OCI-LY3 (cell line): ENCODE measurements at regions not wholly inside any gene's neighbourhood (a gene's known extent, or its start where the extent isn't known, plus 50 kb on each side); places are given as distances from the start of the nearest gene placed in this dataset.
A peak's percentile ranks its signal among the peaks of the same experiment; 100 is the strongest.
"Not testable (repeated sequence)": the region's sequence is repeated elsewhere in the genome, so short reads cannot be mapped to it uniquely, and the experiment has no call there.

Experiments
- H2AFZ ChIP-seq: fragments of 200-600, 300-600 bp; shearing (Covaris generic); 2 replicates; pipeline ENCODE4 v1.6.0; 2014; ENCODE audit warnings: antibody characterized with exemption, low read depth, low read length
- H3K27ac ChIP-seq: fragments of 200-600, 300-600 bp; sonication (generic); 2 replicates; pipeline ENCODE4 v1.5.1; 2014; ENCODE audit warnings: mild to moderate bottlenecking, low read length, moderate library complexity, mixed read lengths
- H3K27me3 ChIP-seq: fragments of 200-600, 300-600 bp; sonication (generic); 2 replicates; pipeline ENCODE4 v1.6.1; 2014; ENCODE audit warnings: low read depth, low read length, mixed read lengths
- H3K36me3 ChIP-seq: fragments of 200-600, 300-600 bp; sonication (generic); replicated peaks from 2 replicates; pipeline ENCODE3; 2014; ENCODE audit warnings: low read depth, low read length, mixed read lengths
- H3K4me1 ChIP-seq: fragments of 300-600, 200-600 bp; sonication (generic); 2 replicates; pipeline ENCODE4 v1.6.1; 2014; ENCODE audit warnings: low read length, mixed read lengths
- H3K4me2 ChIP-seq: fragments of 200-600, 300-600 bp; sonication (generic); 2 replicates; pipeline ENCODE4 v1.6.1; 2014; ENCODE audit warnings: low read length, mixed read lengths
- H3K4me3 ChIP-seq: fragments of 300-600, 200-600 bp; sonication (generic); 2 replicates; pipeline ENCODE4 v1.5.1; 2014; ENCODE audit warnings: antibody characterized with exemption, mild to moderate bottlenecking, low read length, moderate library complexity
- H3K79me2 ChIP-seq: fragments of 300-600, 200-600 bp; shearing (Covaris generic); 2 replicates; pipeline ENCODE4 v1.6.1; 2014; ENCODE audit warnings: mild to moderate bottlenecking, low read length, mixed read lengths
- H3K9ac ChIP-seq: fragments of 300-600, 200-600 bp; shearing (Covaris generic); 2 replicates; pipeline ENCODE4 v1.6.0; 2014; ENCODE audit warnings: mild to moderate bottlenecking, low read length, moderate library complexity
- H3K9me3 ChIP-seq: fragments of 200-600, 300-600 bp; shearing (Covaris generic); 2 replicates; pipeline ENCODE4 v1.6.1; 2014; ENCODE audit warnings: low read length, mixed read lengths; ENCODE audit not compliant: insufficient read depth
- H4K20me1 ChIP-seq: fragments of 200-600, 300-600 bp; sonication (generic); 2 replicates; pipeline ENCODE4 v1.6.1; 2016; ENCODE audit warnings: low read length, mixed read lengths; ENCODE audit not compliant: insufficient read depth
- EZH2phosphoT487 ChIP-seq: fragments of 200-600 bp; shearing (Covaris generic); IDR thresholded peaks from 2 replicates; pipeline ENCODE4 v1.6.1; 2018; ENCODE audit warnings: antibody characterized with exemption, mixed run types, low read depth
- TF ChIP-seq, protein P1 (sequence below): fragments of 200-600, 300-600 bp; sonication (generic); IDR thresholded peaks from 2 replicates; pipeline ENCODE4 v1.5.1; 2014; ENCODE audit warnings: antibody characterized with exemption, low read length, low read depth

DNA sequence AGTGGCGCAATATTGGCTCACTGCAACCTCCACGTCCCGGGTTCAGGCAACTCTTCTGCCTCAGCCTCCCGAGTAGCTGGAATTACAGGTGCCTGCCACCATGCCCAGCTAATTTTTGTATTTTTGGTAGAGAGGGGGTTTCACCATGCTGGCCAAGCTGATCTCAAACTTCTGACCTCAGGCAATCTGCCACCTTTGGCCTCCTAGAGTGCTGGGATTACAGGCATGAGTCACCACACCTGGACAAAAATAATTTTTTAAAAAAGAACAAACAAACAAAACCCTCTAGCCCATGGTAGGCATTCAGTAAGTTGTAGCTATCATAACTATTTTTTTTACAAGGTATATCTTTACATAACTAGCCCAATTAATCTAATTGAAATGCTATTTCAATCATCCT lies 73.9 kb upstream of the CAPRIN1 start:
- Histone ChIP-seq H3K79me2 (no peaks in the 10 kb centered on the region), H3K27ac (no peak overlapping the region), H3K4me3 (no peak overlapping the region), H3K9me3 (no peaks in the 10 kb centered on the region), H3K9ac (no peak overlapping the region), H2AFZ (no peak overlapping the region), H3K4me2 (no peak overlapping the region), H4K20me1 (no peaks in the 10 kb centered on the region), H3K27me3 (peaks cover 31% of the 10 kb centered on the region), H3K4me1 (no peaks in the 10 kb centered on the region), H3K36me3 (no peaks in the 10 kb centered on the region)
- no peak for TF ChIP-seq EZH2phosphoT487
- TF ChIP-seq, protein P1, sequence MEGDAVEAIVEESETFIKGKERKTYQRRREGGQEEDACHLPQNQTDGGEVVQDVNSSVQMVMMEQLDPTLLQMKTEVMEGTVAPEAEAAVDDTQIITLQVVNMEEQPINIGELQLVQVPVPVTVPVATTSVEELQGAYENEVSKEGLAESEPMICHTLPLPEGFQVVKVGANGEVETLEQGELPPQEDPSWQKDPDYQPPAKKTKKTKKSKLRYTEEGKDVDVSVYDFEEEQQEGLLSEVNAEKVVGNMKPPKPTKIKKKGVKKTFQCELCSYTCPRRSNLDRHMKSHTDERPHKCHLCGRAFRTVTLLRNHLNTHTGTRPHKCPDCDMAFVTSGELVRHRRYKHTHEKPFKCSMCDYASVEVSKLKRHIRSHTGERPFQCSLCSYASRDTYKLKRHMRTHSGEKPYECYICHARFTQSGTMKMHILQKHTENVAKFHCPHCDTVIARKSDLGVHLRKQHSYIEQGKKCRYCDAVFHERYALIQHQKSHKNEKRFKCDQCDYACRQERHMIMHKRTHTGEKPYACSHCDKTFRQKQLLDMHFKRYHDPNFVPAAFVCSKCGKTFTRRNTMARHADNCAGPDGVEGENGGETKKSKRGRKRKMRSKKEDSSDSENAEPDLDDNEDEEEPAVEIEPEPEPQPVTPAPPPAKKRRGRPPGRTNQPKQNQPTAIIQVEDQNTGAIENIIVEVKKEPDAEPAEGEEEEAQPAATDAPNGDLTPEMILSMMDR: no peak

DNA sequence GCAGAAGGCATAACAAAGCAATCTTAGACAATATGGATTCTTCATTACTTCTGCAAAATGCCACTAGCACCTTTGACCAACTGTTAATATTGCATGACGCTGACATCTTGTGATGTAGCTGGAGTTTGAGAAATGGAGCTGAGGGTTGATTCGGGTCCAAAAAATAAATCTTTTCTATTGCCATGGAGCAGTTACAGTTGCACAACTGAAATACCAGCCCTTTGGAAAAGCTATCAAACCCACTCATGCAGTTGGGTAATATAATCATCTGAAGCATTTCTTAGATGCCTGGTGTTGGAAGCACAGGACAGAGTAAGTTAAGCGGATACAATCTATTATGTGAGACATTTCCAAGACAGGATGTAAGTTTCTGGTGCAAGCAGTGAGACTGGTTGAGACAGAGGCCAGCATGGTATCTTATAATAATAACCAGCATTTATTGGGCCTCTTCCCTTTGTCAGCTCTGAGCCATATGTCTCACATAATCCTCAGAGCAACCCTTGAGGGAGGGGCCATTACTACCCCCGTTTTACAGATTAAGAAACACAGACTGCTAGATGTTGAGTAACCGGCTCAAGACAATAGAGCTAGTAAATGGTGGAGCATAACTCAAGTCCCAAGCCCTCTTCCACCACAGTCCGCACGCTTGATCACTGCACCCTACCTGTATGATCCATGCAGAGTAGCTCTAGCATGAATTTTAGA lies 74.9 kb upstream of the CAPRIN1 start:
- H3K9me3 ChIP-seq: no peaks in the 10 kb centered on the region
- H4K20me1 ChIP-seq: no peaks in the 10 kb centered on the region
- H3K4me1 ChIP-seq: no peaks in the 10 kb centered on the region
- no peak overlapping the region for H2AFZ ChIP-seq
- no peak overlapping the region for H3K27ac ChIP-seq
- no peaks in the 10 kb centered on the region for H3K79me2 ChIP-seq
- H3K4me2 ChIP-seq: no peak overlapping the region
- no peaks in the 10 kb centered on the region for H3K36me3 ChIP-seq
- no peak overlapping the region for H3K9ac ChIP-seq
- H3K4me3 ChIP-seq: no peak overlapping the region
- H3K27me3 ChIP-seq: peaks cover 31% of the 10 kb centered on the region
- TF ChIP-seq EZH2phosphoT487: no peak
- TF ChIP-seq, protein P1: no peak

DNA sequence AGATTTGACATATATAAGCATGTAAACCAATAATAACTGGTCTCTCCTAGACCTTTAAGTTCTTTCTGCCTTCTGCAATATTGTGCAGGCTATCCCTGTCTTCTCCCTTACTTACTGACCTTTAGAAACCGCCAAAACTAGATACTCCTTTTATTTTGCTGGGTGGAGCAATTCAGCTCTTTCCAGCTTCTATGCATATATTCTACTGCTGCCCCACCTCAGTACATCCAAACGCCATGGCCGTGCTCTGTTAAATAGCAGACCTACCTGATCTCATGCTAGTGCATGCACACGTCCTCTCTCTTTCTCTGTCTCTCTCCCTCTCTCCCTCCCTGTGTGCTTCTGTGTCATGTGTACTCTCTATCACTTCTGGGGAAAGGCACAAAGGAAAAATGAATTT lies 76.7 kb upstream of the CAPRIN1 start:
- H3K36me3 ChIP-seq: no peaks in the 10 kb centered on the region
- no peaks in the 10 kb centered on the region for H3K9me3 ChIP-seq
- no peak overlapping the region for H3K4me2 ChIP-seq
- H3K27ac ChIP-seq: no peak overlapping the region
- no peaks in the 10 kb centered on the region for H3K79me2 ChIP-seq
- H2AFZ ChIP-seq: no peak overlapping the region
- TF ChIP-seq, protein P1: no peak
- no peak for TF ChIP-seq EZH2phosphoT487
- H3K4me1 ChIP-seq: peaks cover 3% of the 10 kb centered on the region; the same call in 1 of the 2 replicates
- peaks cover 18% of the 10 kb centered on the region for H3K27me3 ChIP-seq
- no peaks in the 10 kb centered on the region for H4K20me1 ChIP-seq
- H3K9ac ChIP-seq: no peak overlapping the region
- H3K4me3 ChIP-seq: no peak overlapping the region

DNA sequence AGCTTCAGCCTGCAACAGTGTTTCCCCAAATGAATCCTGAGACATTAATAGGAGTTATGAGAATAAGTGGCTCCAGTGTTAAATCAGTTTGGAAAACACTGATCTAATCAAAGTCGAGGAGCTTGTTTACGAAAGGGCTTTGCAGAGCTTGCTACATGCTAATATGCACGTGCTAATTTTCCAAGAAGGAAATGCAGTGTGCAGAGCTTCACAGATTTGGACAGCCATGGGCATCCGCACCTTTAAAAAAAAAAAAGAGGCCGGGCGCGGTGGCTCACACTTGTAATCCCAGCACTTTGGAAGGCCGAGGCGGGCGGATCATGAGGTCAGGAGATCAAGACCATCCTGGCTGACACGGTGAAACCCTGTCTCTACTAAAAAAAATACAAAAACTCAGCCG lies 79.7 kb upstream of the LMO2 start:
- not testable (repeated sequence) for H2AFZ ChIP-seq

More for the DNA sequence above, 79.7 kb upstream of the LMO2 start:
- not testable (repeated sequence) for H3K27ac ChIP-seq, H3K79me2 ChIP-seq, H3K36me3 ChIP-seq, H4K20me1 ChIP-seq, H3K9me3 ChIP-seq, H3K4me3 ChIP-seq, H3K9ac ChIP-seq, H3K4me1 ChIP-seq
- peak overlapping the region; percentile 37 for H3K4me2 ChIP-seq
- H3K27me3 ChIP-seq: peaks cover 10% of the 10 kb centered on the region
